CD14-positive monocyte (primary cell): ENCODE measurements at regions not wholly inside any gene's neighbourhood (a gene's known extent, or its start where the extent isn't known, plus 50 kb on each side); places are given as distances from the start of the nearest gene placed in this dataset.

Source experiments
- DNase-seq, 3 donors: peaks; one replicate each; pipeline ENCODE4 v3.0.0-alpha.2; 2011 to 2022
- H2AFZ ChIP-seq: 2 replicates; pipeline ENCODE4 v1.6.0; 2012; ENCODE audit warnings: mild to moderate bottlenecking, low read depth, low read length, inconsistent platforms; ENCODE audit not compliant: insufficient read depth, poor library complexity, severe bottlenecking
- H3K27ac ChIP-seq, 2 donors: 1 replicate in 1 of 2; 2 replicates in 1 of 2; pipeline ENCODE4 v1.5.1; 2012 to 2013; ENCODE audit warnings: low read length in 2 of 2, control low read depth in 1 of 2, inconsistent platforms in 1 of 2, low read depth in 1 of 2, mild to moderate bottlenecking in 1 of 2
- H3K27me3 ChIP-seq, 2 donors: one replicate each; pipeline versions ENCODE4 v1.6.0 to v1.6.1; 2011 to 2013; ENCODE audit warnings: low read length in 2 of 2; ENCODE audit not compliant: control insufficient read depth in 2 of 2, insufficient read depth in 2 of 2
- H3K36me3 ChIP-seq, 2 donors: replicated peaks in 1 of 2; 1 replicate in 1 of 2; 2 replicates in 1 of 2; pipeline versions ENCODE4 v1.5.1 to v1.6.1; 2012 to 2013; ENCODE audit warnings: low read length in 2 of 2, control low read depth in 1 of 2, inconsistent platforms in 1 of 2, mild to moderate bottlenecking in 1 of 2; ENCODE audit not compliant: insufficient read depth in 2 of 2, control insufficient read depth in 1 of 2
- H3K4me1 ChIP-seq, 2 donors: 1 replicate in 1 of 2; 2 replicates in 1 of 2; pipeline versions ENCODE4 v1.5.1 to v1.6.1; 2012 to 2013; ENCODE audit warnings: low read length in 2 of 2, control low read depth in 1 of 2, inconsistent platforms in 1 of 2, mild to moderate bottlenecking in 1 of 2, moderate library complexity in 1 of 2; ENCODE audit not compliant: insufficient read depth in 2 of 2, control insufficient read depth in 1 of 2
- H3K4me2 ChIP-seq: replicated peaks from 2 replicates; pipeline ENCODE3; 2012; ENCODE audit warnings: low read length, moderate library complexity, mild to moderate bottlenecking; ENCODE audit not compliant: poor library complexity, severe bottlenecking; ENCODE audit errors: extremely low read depth
- H3K4me3 ChIP-seq, 3 experiments: fragments of 200-600 bp in 1 of 3; sonication (generic) in 1 of 3; replicated peaks in 1 of 3; 1 replicate in 2 of 3; 2 replicates in 1 of 3; pipeline ENCODE4 v1.5.1; 2011 to 2013; ENCODE audit warnings: low read length in 3 of 3, mild to moderate bottlenecking in 3 of 3, control low read depth in 2 of 3, low read depth in 2 of 3, inconsistent platforms in 1 of 3, moderate library complexity in 1 of 3
- H3K79me2 ChIP-seq: 2 replicates; pipeline ENCODE4 v1.6.0; 2012; ENCODE audit warnings: mild to moderate bottlenecking, control low read depth, inconsistent platforms, low read length, moderate library complexity; ENCODE audit not compliant: insufficient read depth
- H3K9ac ChIP-seq: 2 replicates; pipeline ENCODE4 v1.6.0; 2017; ENCODE audit warnings: low read length, mild to moderate bottlenecking; ENCODE audit not compliant: insufficient read depth, poor library complexity, severe bottlenecking
- H3K9me3 ChIP-seq, 2 donors: replicated peaks in 1 of 2; 1 replicate in 1 of 2; 2 replicates in 1 of 2; pipeline versions ENCODE4 v1.5.1 to v1.6.1; 2012 to 2013; ENCODE audit warnings: low read length in 2 of 2, control low read depth in 1 of 2; ENCODE audit not compliant: control insufficient read depth in 1 of 2, insufficient read depth in 1 of 2
- H4K20me1 ChIP-seq: 2 replicates; pipeline ENCODE4 v1.6.0; 2012; ENCODE audit warnings: mild to moderate bottlenecking, low read length, control low read depth, moderate library complexity; ENCODE audit not compliant: insufficient read depth
- H3K27ac Mint-ChIP-seq, 7 donors: one replicate each; pipeline ENCODE4 v1.8.0; 2020; ENCODE audit warnings: mild to moderate bottlenecking in 7 of 7, mixed read lengths in 7 of 7, moderate library complexity in 6 of 7, inconsistent platforms in 2 of 7
- H3K27me3 Mint-ChIP-seq, 3 donors: one replicate each; pipeline ENCODE4 v1.8.0; 2021 to 2022; ENCODE audit warnings: low read depth in 3 of 3, mild to moderate bottlenecking in 3 of 3, mixed read lengths in 3 of 3, moderate library complexity in 3 of 3, inconsistent platforms in 1 of 3
- H3K36me3 Mint-ChIP-seq, 2 donors: one replicate each; pipeline ENCODE4 v1.8.0; 2020; ENCODE audit warnings: mixed read lengths in 2 of 2, inconsistent platforms in 1 of 2, mild to moderate bottlenecking in 1 of 2
- H3K4me1 Mint-ChIP-seq: one replicate; pipeline ENCODE4 v1.8.0; 2020; ENCODE audit warnings: mild to moderate bottlenecking, mixed read lengths
- H3K4me3 Mint-ChIP-seq, 2 donors: one replicate each; pipeline ENCODE4 v1.8.0; 2020; ENCODE audit warnings: mild to moderate bottlenecking in 2 of 2, mixed read lengths in 2 of 2, moderate library complexity in 1 of 2
- H3K9me3 Mint-ChIP-seq, 7 donors: one replicate each; pipeline ENCODE4 v1.8.0; 2020 to 2022; ENCODE audit warnings: mixed read lengths in 7 of 7, mild to moderate bottlenecking in 6 of 7, moderate library complexity in 6 of 7, inconsistent platforms in 2 of 7
- CTCF ChIP-seq: fragments of 200-600 bp; IDR thresholded peaks from one replicate; pipeline ENCODE4 v1.8.0; 2022; ENCODE audit warnings: antibody characterized with exemption, mild to moderate bottlenecking
- WGBS: methylation state at CpG from one replicate; pipeline ENCODE4 v1.1.5; 2013; ENCODE audit warnings: missing lambda C conversion rate; ENCODE audit not compliant: insufficient coverage; 5-methylcytosine and 5-hydroxymethylcytosine counted together
- intact Hi-C, 2 donors: fragments of 100-400 bp; cut with micrococcal nuclease; formaldehyde crosslinking; loops; one replicate each; pipeline versions ENCODE4 v1.15.0 to v1.15.1; 2023

GRCh38 chr4:23366557-23366906 is 523.3 kb downstream of the PPARGC1A start:
- Mint-ChIP-seq H3K27ac (no peak overlapping the region), H3K36me3 (no peaks in the 10 kb centered on the region), H3K9me3 (peaks cover 0 to 2% (median 0%) of the 10 kb centered on the region in 7 donors), H3K27me3 (peaks cover 0 to 2% (median 0%) of the 10 kb centered on the region in 3 donors), H3K4me3 (no peak overlapping the region), H3K4me1 (no peaks in the 10 kb centered on the region)
- TF ChIP-seq CTCF, result no peak
- DNase-seq, result no peak
- no peaks in the 10 kb centered on the region for H3K79me2 ChIP-seq
- no peak overlapping the region for H3K27ac ChIP-seq
- no CpG with 5 or more reads among the region's 1 CpG for WGBS
- no peaks in the 10 kb centered on the region for H3K27me3 ChIP-seq
- H3K9me3 ChIP-seq, result peaks cover 0 to under 1% of the 10 kb centered on the region in 2 donors
- no peaks in the 10 kb centered on the region for H3K4me1 ChIP-seq
- no peaks in the 10 kb centered on the region for H4K20me1 ChIP-seq
- no peak overlapping the region for H3K4me2 ChIP-seq
- H3K9ac ChIP-seq, result no peak overlapping the region
- H2AFZ ChIP-seq, result no peak overlapping the region
- H3K36me3 ChIP-seq, result no peaks in the 10 kb centered on the region
- H3K4me3 ChIP-seq, result no peak overlapping the region
- intact Hi-C loops, result no loop called here

DNA sequence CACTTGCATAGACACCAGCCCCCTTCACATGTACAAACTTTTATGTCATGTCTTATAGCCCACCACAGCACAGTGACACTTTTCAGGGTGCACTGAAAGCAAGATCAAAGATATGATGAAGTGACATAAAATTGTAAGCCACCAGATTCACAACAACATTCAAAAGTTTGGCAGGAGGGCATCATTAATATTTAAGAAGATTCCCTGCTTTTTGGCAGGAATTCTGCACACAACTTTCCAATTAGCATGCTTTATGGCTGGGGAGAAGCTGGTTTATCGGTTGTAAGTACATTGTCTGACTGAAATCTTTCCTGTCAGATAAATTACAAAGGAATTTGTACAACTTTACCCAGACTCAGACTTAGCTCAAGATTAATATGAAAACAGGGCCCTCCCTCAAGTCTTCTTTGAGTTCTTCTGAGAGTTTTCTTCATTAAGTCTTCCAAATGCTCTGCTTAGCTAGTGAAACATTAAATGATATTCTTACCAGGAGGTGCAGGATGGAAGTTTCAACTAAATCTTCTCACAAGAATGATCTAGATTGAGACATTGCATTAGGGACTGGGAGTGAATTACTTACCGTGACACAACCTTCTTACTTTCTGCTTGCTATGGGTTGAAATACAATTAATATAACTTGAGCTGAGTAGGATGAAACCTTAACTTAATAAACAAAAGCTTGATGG is 523.8 kb downstream of the PPARGC1A start:
- H3K4me3 Mint-ChIP-seq, result no peak overlapping the region
- H3K9ac ChIP-seq, result no peak overlapping the region
- no peak for TF ChIP-seq CTCF
- no peak overlapping the region for H3K4me3 ChIP-seq
- H3K79me2 ChIP-seq, result no peaks in the 10 kb centered on the region
- no peak overlapping the region for H3K27ac Mint-ChIP-seq
- H3K36me3 Mint-ChIP-seq, result no peaks in the 10 kb centered on the region
- no CpG with 5 or more reads among the region's 2 CpGs for WGBS
- H3K27me3 Mint-ChIP-seq, result peaks cover 0 to 2% (median 0%) of the 10 kb centered on the region in 3 donors
- intact Hi-C loops, result no loop called here
- H3K4me2 ChIP-seq, result no peak overlapping the region
- no peak overlapping the region for H2AFZ ChIP-seq
- no peaks in the 10 kb centered on the region for H3K4me1 ChIP-seq
- no peaks in the 10 kb centered on the region for H3K27me3 ChIP-seq
- H3K9me3 ChIP-seq, result peaks cover 0 to 5% of the 10 kb centered on the region in 2 donors
- peaks cover 0 to 6% (median 2%) of the 10 kb centered on the region in 7 donors for H3K9me3 Mint-ChIP-seq
- no peak for DNase-seq
- H3K36me3 ChIP-seq, result no peaks in the 10 kb centered on the region
- H4K20me1 ChIP-seq, result no peaks in the 10 kb centered on the region
- no peak overlapping the region for H3K27ac ChIP-seq
- H3K4me1 Mint-ChIP-seq, result no peaks in the 10 kb centered on the region
